Breast epithelium (tissue), 3 donors: ENCODE measurements at regions not wholly inside any gene's neighbourhood (a gene's known extent, or its start where the extent isn't known, plus 50 kb on each side); places are given as distances from the start of the nearest gene placed in this dataset.

ENCODE experiments used
- POLR2A ChIP-seq: fragments of 450-650 bp; IDR thresholded peaks from one replicate; pipeline ENCODE4 v1.6.1; 2016; ENCODE audit warnings: antibody characterized with exemption, mild to moderate bottlenecking, moderate library complexity
- POLR2AphosphoS5 ChIP-seq, 3 donors: sonication (generic); formaldehyde crosslinking; IDR thresholded peaks; one replicate each; pipeline ENCODE4 v1.6.1; 2017; ENCODE audit warnings: antibody characterized with exemption in 3 of 3
- TF ChIP-seq, protein P1 (sequence below), 3 donors: fragments of 450-650 bp; IDR thresholded peaks; one replicate each; pipeline ENCODE4 v1.5.1; 2016 to 2017; ENCODE audit warnings: antibody characterized with exemption in 3 of 3, mild to moderate bottlenecking in 3 of 3, moderate library complexity in 3 of 3

DNA sequence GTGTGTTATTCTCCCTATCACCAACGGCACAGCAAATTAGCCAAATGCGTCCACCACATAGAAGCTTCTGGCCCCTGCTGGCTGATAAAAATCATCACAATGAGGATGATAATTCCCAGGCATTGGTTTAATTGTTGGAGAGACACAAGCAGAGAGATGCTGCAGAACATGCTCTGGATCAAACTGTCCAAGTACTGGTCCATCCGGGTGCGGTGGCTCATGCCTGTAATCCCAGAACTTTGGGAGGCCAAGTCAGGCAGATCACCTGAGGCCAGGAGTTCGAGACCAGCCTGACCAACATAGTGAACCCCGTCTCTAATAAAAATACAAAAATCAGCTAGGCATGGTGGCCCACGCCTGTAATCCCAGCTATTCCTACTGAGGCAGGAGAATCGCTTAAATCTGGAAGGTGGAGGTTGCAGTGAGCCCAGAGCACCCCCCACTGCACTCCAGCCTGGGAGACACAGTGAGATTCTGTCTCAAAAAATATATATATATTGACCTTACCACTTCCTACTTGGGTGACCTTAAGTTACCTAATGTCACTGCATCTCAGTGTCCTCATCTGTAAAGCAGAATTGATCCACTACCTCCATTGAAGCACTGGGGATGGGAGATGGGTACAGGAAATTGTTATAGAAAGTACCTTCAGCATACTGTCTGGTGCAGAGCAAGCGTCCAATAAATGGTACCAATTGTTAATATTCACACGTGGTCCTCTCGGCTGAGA, 83.7 kb upstream of the EGLN3 start:
- TF ChIP-seq POLR2AphosphoS5 (IDR thresholded peaks at IDR 0.05) (no peak), POLR2A (no peak)
- TF ChIP-seq, protein P1, sequence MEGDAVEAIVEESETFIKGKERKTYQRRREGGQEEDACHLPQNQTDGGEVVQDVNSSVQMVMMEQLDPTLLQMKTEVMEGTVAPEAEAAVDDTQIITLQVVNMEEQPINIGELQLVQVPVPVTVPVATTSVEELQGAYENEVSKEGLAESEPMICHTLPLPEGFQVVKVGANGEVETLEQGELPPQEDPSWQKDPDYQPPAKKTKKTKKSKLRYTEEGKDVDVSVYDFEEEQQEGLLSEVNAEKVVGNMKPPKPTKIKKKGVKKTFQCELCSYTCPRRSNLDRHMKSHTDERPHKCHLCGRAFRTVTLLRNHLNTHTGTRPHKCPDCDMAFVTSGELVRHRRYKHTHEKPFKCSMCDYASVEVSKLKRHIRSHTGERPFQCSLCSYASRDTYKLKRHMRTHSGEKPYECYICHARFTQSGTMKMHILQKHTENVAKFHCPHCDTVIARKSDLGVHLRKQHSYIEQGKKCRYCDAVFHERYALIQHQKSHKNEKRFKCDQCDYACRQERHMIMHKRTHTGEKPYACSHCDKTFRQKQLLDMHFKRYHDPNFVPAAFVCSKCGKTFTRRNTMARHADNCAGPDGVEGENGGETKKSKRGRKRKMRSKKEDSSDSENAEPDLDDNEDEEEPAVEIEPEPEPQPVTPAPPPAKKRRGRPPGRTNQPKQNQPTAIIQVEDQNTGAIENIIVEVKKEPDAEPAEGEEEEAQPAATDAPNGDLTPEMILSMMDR (IDR thresholded peaks at IDR 0.05), result no peak
